Vagina (tissue), 2 donors: ENCODE measurements at regions not wholly inside any gene's neighbourhood (a gene's known extent, or its start where the extent isn't known, plus 50 kb on each side); places are given as distances from the start of the nearest gene placed in this dataset.

Experiments
- DNase-seq, 2 donors: peaks; one replicate each; pipeline ENCODE4 v3.0.0-alpha.2; 2017; ENCODE audit errors: extremely low spot score in 2 of 2
- H3K27ac ChIP-seq: fragments of 200-600 bp; sonication (generic); one replicate; pipeline ENCODE4 v1.5.1; 2019
- H3K27me3 ChIP-seq: fragments of 200-600 bp; sonication (generic); one replicate; pipeline ENCODE4 v1.5.1; 2019
- H3K36me3 ChIP-seq, 2 donors: fragments of 200-600 bp; sonication (generic); one replicate each; pipeline ENCODE4 v1.5.1; 2017 to 2019
- H3K4me1 ChIP-seq: fragments of 200-600 bp; sonication (generic); one replicate; pipeline ENCODE4 v1.5.1; 2019
- H3K4me3 ChIP-seq, 2 donors: fragments of 200-600 bp; sonication (generic); 1 replicate in 1 of 2; 2 replicates in 1 of 2; pipeline ENCODE4 v1.5.1; 2016 to 2019
- H3K9me3 ChIP-seq: fragments of 200-600 bp; sonication (generic); one replicate; pipeline ENCODE4 v1.5.1; 2019
- POLR2A ChIP-seq, 2 donors: fragments of 450-650 bp; IDR thresholded peaks; one replicate each; pipeline ENCODE4 v1.6.1; 2017; ENCODE audit warnings: antibody characterized with exemption in 2 of 2, mild to moderate bottlenecking in 2 of 2, moderate library complexity in 2 of 2
- POLR2AphosphoS5 ChIP-seq, 2 donors: sonication (generic); formaldehyde crosslinking; IDR thresholded peaks; one replicate each; pipeline ENCODE4 v1.9.0; 2017; ENCODE audit warnings: antibody characterized with exemption in 2 of 2, mild to moderate bottlenecking in 2 of 2, low read depth in 1 of 2; ENCODE audit not compliant: insufficient read depth in 1 of 2
- intact Hi-C: fragments of 100-400 bp; cut with DNase I; formaldehyde crosslinking; loops from one replicate; pipeline ENCODE4 v1.15.1; 2023
- TF ChIP-seq, protein P1 (sequence below), 3 experiments: fragments of 450-650 bp in 2 of 3; fragments of 200-600 bp in 1 of 3; sonication (generic) in 1 of 3; IDR thresholded peaks; one replicate each; pipeline ENCODE4 v1.5.1; 2017 to 2019; ENCODE audit warnings: antibody characterized with exemption in 3 of 3, mild to moderate bottlenecking in 2 of 3, moderate library complexity in 2 of 3

DNA sequence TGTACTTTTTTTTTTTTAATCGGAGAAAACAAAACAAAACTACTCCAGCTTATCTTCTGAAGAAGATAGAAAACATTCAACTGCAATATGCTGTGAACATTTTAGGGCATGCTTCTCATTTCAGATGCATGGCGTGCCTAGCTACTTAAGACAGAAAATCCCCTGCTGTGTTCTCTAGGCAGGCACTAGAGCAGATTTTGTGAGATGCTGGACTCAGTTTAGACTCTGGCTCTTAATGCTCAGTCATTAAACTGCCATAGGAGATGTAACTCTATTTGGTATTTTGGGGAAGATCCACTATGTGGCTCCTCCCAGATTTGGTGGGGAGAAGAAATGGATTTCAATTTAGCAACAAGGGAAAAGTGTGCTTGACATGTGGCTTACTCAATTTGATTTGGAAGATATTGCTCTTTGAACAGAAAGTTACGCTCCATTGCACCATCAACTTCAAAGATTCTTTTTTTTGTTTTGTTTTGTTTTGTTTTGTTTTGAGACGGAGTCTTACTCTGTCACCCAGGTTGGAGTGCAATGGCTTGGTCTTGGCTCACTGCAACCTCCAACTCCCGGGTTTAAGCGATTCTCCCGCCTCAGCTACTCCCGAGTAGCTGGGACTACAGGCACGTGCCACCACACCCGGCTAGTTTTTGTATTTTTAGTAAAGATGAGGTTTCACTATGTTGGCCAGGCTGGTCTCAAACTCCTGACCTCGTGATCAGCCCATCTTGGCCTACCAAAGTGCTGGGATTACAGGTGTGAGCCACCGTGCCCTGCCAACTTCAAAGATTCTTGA, 62.0 kb upstream of the LEKR1 start:
- Histone ChIP-seq H3K27ac (no peak overlapping the region), H3K4me3 (no peak overlapping the region), H3K9me3 (no peaks in the 10 kb centered on the region), H3K36me3 (no peaks in the 10 kb centered on the region), H3K27me3 (no peaks in the 10 kb centered on the region), H3K4me1 (no peaks in the 10 kb centered on the region)
- intact Hi-C loops: no loop called here
- TF ChIP-seq POLR2A (IDR thresholded peaks at IDR 0.05) (no peak), POLR2AphosphoS5 (IDR thresholded peaks at IDR 0.05; ENCODE audit: insufficient read depth in 1 of 2, low read depth in 1 of 2) (no peak)
- TF ChIP-seq, protein P1, sequence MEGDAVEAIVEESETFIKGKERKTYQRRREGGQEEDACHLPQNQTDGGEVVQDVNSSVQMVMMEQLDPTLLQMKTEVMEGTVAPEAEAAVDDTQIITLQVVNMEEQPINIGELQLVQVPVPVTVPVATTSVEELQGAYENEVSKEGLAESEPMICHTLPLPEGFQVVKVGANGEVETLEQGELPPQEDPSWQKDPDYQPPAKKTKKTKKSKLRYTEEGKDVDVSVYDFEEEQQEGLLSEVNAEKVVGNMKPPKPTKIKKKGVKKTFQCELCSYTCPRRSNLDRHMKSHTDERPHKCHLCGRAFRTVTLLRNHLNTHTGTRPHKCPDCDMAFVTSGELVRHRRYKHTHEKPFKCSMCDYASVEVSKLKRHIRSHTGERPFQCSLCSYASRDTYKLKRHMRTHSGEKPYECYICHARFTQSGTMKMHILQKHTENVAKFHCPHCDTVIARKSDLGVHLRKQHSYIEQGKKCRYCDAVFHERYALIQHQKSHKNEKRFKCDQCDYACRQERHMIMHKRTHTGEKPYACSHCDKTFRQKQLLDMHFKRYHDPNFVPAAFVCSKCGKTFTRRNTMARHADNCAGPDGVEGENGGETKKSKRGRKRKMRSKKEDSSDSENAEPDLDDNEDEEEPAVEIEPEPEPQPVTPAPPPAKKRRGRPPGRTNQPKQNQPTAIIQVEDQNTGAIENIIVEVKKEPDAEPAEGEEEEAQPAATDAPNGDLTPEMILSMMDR (IDR thresholded peaks at IDR 0.05): no peak
- DNase-seq: no peak

DNA sequence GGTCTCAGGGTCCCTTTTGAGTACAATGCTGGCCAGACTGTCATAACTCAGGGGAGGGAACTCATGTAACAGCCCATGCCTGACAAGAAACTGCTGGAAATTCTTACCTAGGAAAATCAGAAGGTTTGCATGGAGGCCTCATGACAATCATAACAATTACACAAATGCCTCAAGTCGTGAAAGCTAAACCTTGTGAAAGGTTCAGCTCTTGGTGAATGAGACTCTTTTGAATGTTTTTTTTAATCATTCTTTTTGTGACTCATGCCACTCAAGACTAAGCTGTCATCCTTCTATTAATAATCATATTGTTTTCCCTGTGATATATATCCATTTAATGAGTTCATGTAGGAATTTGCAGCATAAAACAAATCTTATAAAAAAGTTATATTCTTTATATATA, 61.4 kb upstream of the LEKR1 start:
- Histone ChIP-seq H3K36me3 (no peaks in the 10 kb centered on the region), H3K27me3 (no peaks in the 10 kb centered on the region), H3K4me1 (no peaks in the 10 kb centered on the region), H3K9me3 (no peaks in the 10 kb centered on the region), H3K4me3 (no peak overlapping the region), H3K27ac (no peak overlapping the region)
- intact Hi-C loops: no loop called here
- no peak for DNase-seq
- TF ChIP-seq POLR2A (IDR thresholded peaks at IDR 0.05) (no peak), POLR2AphosphoS5 (IDR thresholded peaks at IDR 0.05; ENCODE audit: insufficient read depth in 1 of 2, low read depth in 1 of 2) (no peak)
- TF ChIP-seq, protein P1 (IDR thresholded peaks at IDR 0.05): no peak

DNA sequence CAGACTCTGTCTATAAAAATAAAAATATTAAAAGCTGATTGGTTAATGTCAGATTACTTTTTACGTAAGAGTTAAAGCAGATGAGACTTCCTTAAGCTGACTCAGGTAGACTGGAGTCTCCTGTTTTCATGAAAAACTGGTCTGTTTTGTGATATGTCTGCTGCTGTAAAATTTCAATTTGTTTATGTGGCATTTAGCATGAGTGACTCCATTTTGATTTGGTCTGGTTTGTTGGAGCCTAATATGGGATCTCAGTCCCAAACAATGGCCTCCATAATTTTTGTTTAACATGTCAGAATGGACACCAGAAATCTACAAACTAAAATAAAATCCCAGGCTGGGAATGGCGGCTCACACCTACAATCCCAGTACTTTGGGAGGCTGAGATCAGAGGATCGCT, 57.8 kb upstream of the LEKR1 start:
- no peak overlapping the region for H3K4me3 ChIP-seq
- no peaks in the 10 kb centered on the region for H3K4me1 ChIP-seq
- H3K9me3 ChIP-seq: no peaks in the 10 kb centered on the region
- intact Hi-C loops: no loop called here
- H3K27ac ChIP-seq: no peak overlapping the region
- H3K27me3 ChIP-seq: no peaks in the 10 kb centered on the region
- TF ChIP-seq, protein P1 (IDR thresholded peaks at IDR 0.05): no peak
- TF ChIP-seq POLR2A (IDR thresholded peaks at IDR 0.05) (no peak), POLR2AphosphoS5 (IDR thresholded peaks at IDR 0.05; ENCODE audit: insufficient read depth in 1 of 2, low read depth in 1 of 2) (no peak)
- DNase-seq: no peak
- no peaks in the 10 kb centered on the region for H3K36me3 ChIP-seq

DNA sequence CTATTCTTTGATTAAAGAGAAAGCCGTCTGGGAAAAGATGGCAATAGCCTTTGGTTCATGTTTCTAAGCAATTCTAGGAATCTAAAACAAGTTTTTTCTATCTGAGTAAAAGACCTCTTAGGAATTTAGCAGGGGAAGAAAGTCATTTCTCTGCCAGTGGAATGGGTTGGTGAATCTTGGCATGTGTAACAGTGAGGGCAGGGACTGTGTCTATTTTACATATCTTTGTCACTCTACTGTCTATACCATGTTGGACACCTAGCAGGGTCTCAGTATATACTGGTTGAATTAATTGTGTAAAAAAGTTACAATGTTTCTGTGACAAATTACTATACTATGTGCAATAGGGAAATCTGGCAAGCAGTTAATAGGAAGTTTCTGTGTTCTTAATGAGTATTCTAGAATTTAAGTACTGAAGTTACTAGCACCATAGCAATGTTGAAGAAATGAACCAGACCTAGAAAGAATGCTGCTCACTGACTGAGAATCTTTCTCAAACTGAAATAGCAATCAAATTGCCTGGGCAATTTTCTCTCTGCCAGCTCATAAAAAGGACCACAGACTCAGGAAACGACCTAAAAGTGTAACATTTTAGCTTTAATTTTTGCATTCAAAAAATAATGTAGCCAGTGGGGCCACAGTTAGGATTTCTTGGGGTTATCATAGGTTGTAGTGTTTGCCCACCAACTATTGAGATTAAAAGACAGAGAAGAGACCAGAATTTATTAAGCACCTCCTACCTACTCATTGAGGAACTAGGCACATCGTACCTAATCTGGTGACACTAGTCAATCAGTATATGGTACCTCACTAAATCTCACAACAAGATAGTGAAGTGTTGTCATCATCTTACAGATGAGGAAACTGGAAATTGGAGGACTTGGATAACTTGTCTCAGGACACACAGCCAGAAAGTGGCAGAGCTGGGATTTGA, 56.2 kb upstream of the LEKR1 start:
- Histone ChIP-seq H3K27ac (no peak overlapping the region), H3K36me3 (no peaks in the 10 kb centered on the region), H3K4me1 (no peaks in the 10 kb centered on the region), H3K4me3 (no peak overlapping the region), H3K9me3 (no peaks in the 10 kb centered on the region), H3K27me3 (no peaks in the 10 kb centered on the region)
- TF ChIP-seq, protein P1 (IDR thresholded peaks at IDR 0.05): no peak
- TF ChIP-seq POLR2AphosphoS5 (IDR thresholded peaks at IDR 0.05; ENCODE audit: insufficient read depth in 1 of 2, low read depth in 1 of 2): no peak
- no peak for TF ChIP-seq POLR2A (IDR thresholded peaks at IDR 0.05)
- DNase-seq: no peak
- intact Hi-C loops: no loop called here
